Neural cell (in vitro differentiated cells): ENCODE measurements at regions not wholly inside any gene's neighbourhood (a gene's known extent, or its start where the extent isn't known, plus 50 kb on each side); places are given as distances from the start of the nearest gene placed in this dataset.

Experiments used
- EZH2 ChIP-seq: fragments of 200-600, 300-800 bp; shearing (Covaris generic), sonication (generic); IDR thresholded peaks from 2 replicates; pipeline ENCODE4 v1.6.1; 2014; ENCODE audit warnings: antibody characterized with exemption, low read length, borderline replicate concordance, mild to moderate bottlenecking; ENCODE audit not compliant: insufficient read depth, poor library complexity, severe bottlenecking
- POLR2AphosphoS5 ChIP-seq: IDR thresholded peaks from 2 replicates; pipeline ENCODE4 v1.6.1; 2012
- TF ChIP-seq, protein P1 (sequence below): fragments of 450-650 bp; IDR thresholded peaks from 2 replicates; pipeline ENCODE4 v1.5.1; 2014; ENCODE audit warnings: antibody characterized with exemption, mild to moderate bottlenecking, moderate library complexity; ENCODE audit not compliant: poor library complexity, severe bottlenecking
- TF ChIP-seq, protein P2 (sequence below): IDR thresholded peaks from 2 replicates; pipeline ENCODE4 v1.6.1; 2012; ENCODE audit warnings: borderline replicate concordance

DNA sequence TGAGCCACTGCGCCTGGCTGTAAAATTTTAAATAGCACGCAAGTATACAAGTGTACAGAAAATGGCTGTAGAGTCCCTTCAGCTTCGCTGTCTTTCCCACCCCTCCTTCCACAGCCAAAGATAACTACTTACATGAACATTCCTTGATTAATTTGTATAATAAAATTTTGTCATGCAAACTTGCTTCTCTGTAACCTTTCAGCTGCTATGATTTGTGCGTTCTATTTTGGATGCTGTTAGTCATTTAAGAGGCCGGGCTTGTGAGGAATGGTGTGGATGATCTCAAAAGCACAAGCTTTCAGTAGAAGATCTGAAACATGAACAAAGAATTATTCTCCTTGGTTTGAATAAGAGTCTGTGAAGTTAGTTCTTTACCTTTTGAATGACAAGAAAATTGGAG, 115.0 kb upstream of the TLE1 start:
- TF ChIP-seq, protein P1, sequence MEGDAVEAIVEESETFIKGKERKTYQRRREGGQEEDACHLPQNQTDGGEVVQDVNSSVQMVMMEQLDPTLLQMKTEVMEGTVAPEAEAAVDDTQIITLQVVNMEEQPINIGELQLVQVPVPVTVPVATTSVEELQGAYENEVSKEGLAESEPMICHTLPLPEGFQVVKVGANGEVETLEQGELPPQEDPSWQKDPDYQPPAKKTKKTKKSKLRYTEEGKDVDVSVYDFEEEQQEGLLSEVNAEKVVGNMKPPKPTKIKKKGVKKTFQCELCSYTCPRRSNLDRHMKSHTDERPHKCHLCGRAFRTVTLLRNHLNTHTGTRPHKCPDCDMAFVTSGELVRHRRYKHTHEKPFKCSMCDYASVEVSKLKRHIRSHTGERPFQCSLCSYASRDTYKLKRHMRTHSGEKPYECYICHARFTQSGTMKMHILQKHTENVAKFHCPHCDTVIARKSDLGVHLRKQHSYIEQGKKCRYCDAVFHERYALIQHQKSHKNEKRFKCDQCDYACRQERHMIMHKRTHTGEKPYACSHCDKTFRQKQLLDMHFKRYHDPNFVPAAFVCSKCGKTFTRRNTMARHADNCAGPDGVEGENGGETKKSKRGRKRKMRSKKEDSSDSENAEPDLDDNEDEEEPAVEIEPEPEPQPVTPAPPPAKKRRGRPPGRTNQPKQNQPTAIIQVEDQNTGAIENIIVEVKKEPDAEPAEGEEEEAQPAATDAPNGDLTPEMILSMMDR = no peak
- no peak for TF ChIP-seq EZH2
- TF ChIP-seq, protein P2, sequence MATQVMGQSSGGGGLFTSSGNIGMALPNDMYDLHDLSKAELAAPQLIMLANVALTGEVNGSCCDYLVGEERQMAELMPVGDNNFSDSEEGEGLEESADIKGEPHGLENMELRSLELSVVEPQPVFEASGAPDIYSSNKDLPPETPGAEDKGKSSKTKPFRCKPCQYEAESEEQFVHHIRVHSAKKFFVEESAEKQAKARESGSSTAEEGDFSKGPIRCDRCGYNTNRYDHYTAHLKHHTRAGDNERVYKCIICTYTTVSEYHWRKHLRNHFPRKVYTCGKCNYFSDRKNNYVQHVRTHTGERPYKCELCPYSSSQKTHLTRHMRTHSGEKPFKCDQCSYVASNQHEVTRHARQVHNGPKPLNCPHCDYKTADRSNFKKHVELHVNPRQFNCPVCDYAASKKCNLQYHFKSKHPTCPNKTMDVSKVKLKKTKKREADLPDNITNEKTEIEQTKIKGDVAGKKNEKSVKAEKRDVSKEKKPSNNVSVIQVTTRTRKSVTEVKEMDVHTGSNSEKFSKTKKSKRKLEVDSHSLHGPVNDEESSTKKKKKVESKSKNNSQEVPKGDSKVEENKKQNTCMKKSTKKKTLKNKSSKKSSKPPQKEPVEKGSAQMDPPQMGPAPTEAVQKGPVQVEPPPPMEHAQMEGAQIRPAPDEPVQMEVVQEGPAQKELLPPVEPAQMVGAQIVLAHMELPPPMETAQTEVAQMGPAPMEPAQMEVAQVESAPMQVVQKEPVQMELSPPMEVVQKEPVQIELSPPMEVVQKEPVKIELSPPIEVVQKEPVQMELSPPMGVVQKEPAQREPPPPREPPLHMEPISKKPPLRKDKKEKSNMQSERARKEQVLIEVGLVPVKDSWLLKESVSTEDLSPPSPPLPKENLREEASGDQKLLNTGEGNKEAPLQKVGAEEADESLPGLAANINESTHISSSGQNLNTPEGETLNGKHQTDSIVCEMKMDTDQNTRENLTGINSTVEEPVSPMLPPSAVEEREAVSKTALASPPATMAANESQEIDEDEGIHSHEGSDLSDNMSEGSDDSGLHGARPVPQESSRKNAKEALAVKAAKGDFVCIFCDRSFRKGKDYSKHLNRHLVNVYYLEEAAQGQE = no peak
- TF ChIP-seq POLR2AphosphoS5 = no peak
